GM19239 (cell line): ENCODE measurements at regions not wholly inside any gene's neighbourhood (a gene's known extent, or its start where the extent isn't known, plus 50 kb on each side); places are given as distances from the start of the nearest gene placed in this dataset.
"Not testable (repeated sequence)": the region's sequence is repeated elsewhere in the genome, so short reads cannot be mapped to it uniquely, and the experiment has no call there.

Source experiments
- DNase-seq: peaks from one replicate; pipeline ENCODE4 v3.0.0; 2011; ENCODE audit warnings: low spot score; ENCODE audit not compliant: insufficient read length
- FAIRE-seq: peaks from 2 replicates; lab custom pipeline; 2011; peaks lifted over from hg19 to GRCh38; lab: Jason Lieb, UNC

- no peak for DNase-seq
- no peak for FAIRE-seq
These were observed 108.3 kb upstream of the SLC24A3 start for GRCh38 chr20:19104186-19104585.

DNA sequence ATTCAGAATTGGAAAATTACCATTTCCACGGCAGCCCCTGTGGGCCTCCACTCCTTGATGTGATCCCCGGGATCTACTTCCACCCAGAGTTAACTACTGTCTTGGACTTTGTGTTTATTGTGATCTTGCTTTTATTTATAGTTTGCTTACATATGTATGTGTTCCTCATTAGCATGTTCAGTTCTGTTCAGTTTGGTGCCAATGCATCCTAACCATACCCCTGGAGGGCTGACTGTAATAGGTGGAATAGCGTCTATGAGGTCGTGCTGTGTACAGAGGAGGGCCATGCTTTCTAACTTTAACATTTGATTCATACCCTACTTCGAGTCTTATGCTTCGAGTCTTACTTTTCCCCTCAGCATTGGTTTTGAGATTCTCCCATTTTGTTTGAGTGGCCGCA, 104.3 kb upstream of the SLC24A3 start:
- FAIRE-seq: no peak
- DNase-seq: no peak

DNA sequence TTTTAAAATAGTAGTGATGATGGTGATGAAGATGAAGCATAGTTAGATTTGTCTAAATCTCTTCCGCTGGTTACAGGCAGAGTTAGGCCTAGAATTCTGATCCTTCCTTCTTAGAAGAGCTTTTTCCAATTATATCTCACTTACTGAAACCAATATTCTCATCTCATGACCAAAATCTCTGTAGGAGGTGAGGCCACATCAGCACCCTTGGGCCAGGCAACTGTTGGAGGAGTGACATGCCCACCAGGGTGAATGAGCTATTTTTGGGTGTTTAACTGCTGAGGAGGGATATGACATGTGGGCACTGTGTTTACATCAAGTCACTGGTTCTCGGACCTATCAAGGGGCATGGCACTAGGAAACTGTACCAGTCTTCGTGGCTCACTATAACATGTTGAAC, 102.2 kb upstream of the SLC24A3 start:
- no peak for FAIRE-seq
- no peak for DNase-seq

DNA sequence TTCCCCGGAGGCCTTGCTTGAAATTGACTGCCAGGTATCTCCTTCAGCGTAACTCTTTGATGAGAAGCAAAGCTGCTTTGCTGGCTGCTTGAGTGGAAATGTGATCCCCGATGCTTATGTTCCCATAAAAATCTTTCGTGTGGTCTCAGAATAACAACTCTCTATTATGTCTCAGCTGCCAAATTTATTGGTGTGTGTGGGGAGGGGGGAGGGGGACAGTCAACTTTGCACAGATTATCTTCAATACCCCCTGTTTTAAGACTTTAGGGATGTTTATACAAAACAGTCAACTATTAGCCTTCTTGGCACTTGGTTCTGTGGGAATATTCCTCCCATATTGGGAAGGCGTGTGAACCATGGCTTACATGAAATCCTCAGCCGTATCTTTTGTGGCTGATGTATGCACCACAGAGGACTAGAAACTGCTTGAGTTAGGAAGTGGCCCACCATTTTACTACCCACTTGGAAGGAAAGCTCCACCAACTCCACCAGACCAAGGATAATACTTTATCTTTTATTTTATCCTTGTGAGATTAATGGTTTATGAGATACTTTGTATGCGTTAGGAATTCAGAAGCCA, 101.5 kb upstream of the SLC24A3 start:
- FAIRE-seq: no peak
- DNase-seq: no peak

- DNase-seq (no peak), FAIRE-seq (no peak)
These were observed 99.6 kb upstream of the SLC24A3 start for GRCh38 chr20:19112828-19113227.

- no peak for FAIRE-seq
- DNase-seq: no peak
These were observed 99.0 kb upstream of the SLC24A3 start for GRCh38 chr20:19113343-19113930.

GRCh38 chr20:19114410-19114809, 98.0 kb upstream of the SLC24A3 start:
- FAIRE-seq (no peak), DNase-seq (no peak)

GRCh38 chr20:19115581-19115980, 96.9 kb upstream of the SLC24A3 start:
- DNase-seq: no peak
- no peak for FAIRE-seq

DNA sequence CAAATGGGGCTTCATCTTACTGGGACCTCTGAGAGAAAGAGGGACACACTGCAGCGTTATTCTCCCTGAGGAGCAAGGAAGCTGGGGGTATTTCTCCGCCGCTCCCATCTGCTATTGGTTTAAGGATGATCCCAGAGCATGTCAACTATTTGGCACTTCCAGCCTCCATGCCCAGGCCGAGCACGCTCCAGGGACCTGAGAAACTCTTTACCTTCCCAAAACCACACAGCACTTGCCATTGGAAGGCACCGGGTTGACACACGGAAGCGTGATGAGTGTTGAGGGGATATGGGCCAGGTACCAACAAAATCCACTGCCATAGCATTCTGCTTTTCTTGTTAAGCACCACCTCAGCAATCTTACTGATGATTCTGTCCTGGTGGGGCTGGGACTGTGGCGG, 92.4 kb upstream of the SLC24A3 start:
- DNase-seq: no peak
- no peak for FAIRE-seq

GRCh38 chr20:19120569-19120968, 91.9 kb upstream of the SLC24A3 start:
- FAIRE-seq (no peak), DNase-seq (no peak)

DNA sequence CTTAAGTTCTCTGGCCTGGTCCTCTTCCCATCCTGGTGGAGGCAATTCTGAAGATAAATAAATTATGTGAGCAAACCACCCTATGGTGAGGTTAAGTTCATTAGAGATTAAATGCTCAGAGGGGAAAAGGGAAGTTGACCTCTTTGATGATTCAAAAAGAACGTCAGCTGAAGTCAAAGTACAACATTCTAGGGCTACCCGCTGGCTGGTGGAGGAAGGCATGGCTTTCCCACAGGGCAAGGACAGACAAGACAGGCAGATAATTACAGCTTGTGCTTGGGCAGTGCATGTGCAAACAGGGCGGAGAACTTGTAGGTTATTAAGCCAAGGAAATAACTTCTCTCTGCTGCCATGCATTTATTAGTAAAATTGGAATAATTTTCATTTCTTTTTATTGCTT, 91.0 kb upstream of the SLC24A3 start:
- FAIRE-seq (no peak), DNase-seq (no peak)

- FAIRE-seq: no peak
- no peak for DNase-seq
These were observed 90.5 kb upstream of the SLC24A3 start for GRCh38 chr20:19121916-19122315.

GRCh38 chr20:19122395-19122794, 90.0 kb upstream of the SLC24A3 start:
- DNase-seq (no peak), FAIRE-seq (no peak)

DNA sequence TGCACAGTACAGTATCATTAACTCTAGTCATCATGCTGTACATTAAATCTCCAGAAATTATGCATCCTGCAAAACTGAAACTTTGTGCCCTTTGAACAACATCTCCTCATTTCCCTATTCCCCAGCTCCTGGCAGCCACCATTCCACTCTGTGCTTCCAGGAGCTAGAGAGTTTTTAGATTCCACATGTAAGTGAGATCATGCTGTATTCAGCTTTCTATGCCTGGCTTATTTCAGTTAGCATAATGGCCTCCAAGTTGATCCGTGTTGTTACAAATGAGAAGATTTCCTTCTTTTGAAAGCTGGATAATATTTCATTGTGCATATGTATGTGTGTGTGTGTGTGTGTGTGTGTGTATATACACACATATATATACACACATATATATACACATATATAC, 86.9 kb upstream of the SLC24A3 start:
- FAIRE-seq (no peak), DNase-seq (no peak)

GRCh38 chr20:19129306-19129705, 83.1 kb upstream of the SLC24A3 start:
- no peak for DNase-seq
- no peak for FAIRE-seq

GRCh38 chr20:19129976-19130612, 82.3 kb upstream of the SLC24A3 start:
- FAIRE-seq (no peak), DNase-seq (no peak)

- DNase-seq: no peak
- no peak for FAIRE-seq
These were observed 81.8 kb upstream of the SLC24A3 start for GRCh38 chr20:19130613-19130984.

- no peak for FAIRE-seq
- DNase-seq: no peak
These were observed 74.8 kb upstream of the SLC24A3 start for GRCh38 chr20:19137641-19138040.

DNA sequence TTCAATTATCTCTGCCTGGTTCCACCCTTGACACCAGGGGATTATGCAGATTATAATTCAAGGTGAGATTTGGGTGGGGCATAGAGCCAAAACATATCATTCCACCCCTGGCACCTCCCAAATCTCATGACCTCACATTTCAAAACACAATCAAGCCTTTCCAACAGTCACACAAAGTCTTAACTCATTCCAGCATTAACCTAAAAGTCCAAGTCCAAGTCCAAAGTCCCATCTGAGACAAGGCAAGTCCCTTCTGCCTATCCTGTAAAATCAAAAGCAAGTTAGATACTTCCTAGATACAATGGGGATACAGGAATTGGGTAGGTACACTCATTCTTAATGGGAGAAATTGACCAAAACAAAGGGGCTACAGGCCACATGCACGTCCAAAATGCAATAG, 73.7 kb upstream of the SLC24A3 start:
- FAIRE-seq (no peak), DNase-seq (no peak)

DNA sequence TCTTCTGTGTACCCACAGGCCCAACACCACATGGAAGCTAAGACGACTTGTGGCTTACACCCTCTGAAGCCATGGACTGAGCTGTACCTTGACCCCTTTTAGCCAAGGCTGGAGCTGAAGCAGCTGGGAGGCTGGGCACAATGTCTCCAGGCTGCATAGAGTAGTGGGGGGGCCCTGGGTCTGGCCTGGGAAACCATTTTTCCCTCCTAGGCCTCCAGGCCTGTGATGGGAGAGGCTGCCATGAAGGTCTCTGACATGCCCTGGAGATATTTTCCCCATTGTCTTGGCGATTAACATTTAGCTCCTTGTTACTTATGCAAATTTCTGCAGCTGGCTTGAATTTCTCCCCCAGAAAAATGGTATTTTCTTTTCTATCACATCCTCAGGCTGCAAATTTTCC, 72.9 kb upstream of the SLC24A3 start:
- FAIRE-seq, DNase-seq: not testable (repeated sequence)

DNA sequence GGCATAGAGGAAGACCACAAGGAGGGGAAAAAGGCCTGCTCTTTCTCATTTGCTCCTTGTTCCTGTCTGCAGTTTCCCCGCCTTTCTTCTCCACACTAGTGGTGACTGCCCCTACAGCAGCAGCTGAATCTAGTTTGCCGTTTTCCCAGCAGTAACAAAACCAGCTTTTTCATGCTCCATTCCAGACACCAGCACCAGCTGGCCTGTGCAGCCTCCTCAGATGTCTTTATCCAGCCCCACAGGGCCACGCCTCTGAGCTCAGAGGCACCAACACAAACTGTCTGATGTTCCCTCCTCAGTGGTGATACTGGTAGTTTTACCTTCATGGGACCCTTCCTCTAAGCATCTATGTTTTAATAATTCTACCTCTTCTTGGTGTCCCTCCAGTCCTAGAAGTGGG, 70.4 kb upstream of the SLC24A3 start:
- FAIRE-seq: no peak
- DNase-seq: no peak

DNA sequence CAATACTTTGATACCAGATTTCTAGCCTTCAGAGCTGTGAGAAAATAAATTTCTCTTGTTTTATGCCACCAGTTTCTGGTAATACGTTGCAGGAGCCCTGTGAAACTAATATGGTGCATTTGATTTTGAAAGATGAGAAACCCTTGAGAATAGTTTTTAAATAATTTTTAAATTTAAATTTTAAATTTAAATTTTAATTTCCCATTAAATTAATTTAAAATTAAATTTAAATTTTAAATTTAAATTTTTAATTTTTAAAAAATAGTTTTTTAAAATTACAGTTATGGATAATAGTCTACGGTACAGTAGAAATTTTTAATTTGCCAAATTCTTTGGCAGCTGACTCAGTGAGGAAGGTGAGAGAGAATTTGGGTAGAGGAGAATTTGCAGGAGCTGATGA, 68.6 kb upstream of the SLC24A3 start:
- FAIRE-seq: no peak

More for the DNA sequence above, 68.6 kb upstream of the SLC24A3 start:
- DNase-seq: no peak
